Skin epidermis (tissue), 12 donors: ENCODE measurements at regions not wholly inside any gene's neighbourhood (a gene's known extent, or its start where the extent isn't known, plus 50 kb on each side); places are given as distances from the start of the nearest gene placed in this dataset.

Experiments
- H3K27ac ChIP-seq, 21 experiments: fragments of 200-600 bp; sonication (generic) in 11 of 21; one replicate each; pipeline ENCODE4 v1.5.0; 2020; ENCODE audit warnings: mild to moderate bottlenecking in 3 of 21, inconsistent platforms in 2 of 21, moderate library complexity in 2 of 21
- H3K4me3 ChIP-seq, 7 experiments: fragments of 200-600 bp; sonication (generic) in 2 of 7; one replicate each; pipeline ENCODE4 v1.5.0; 2020; ENCODE audit warnings: inconsistent platforms in 2 of 7, mild to moderate bottlenecking in 2 of 7, moderate library complexity in 1 of 7

DNA sequence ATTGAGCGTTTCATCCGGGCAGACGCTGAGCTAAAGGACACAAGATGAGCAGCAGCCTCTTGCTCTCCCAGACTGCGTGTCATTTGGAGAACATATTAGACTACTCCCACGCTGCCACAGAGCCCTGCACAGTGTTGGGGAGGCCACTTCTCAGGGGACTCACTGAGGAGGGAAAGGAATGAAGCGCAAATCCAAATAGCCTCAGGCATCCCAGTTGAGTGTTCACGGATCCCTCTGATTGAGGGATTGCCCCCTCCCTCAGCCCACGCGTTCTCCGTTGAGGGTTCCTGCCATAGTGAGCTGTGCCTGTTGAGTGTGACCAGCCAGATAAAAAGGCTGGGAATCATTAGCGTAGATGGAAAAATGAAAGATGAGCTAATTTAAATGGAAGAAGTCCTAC lies 563.4 kb downstream of the ACTR3B start:
- H3K27ac ChIP-seq: no peak overlapping the region
- H3K4me3 ChIP-seq: no peak overlapping the region

DNA sequence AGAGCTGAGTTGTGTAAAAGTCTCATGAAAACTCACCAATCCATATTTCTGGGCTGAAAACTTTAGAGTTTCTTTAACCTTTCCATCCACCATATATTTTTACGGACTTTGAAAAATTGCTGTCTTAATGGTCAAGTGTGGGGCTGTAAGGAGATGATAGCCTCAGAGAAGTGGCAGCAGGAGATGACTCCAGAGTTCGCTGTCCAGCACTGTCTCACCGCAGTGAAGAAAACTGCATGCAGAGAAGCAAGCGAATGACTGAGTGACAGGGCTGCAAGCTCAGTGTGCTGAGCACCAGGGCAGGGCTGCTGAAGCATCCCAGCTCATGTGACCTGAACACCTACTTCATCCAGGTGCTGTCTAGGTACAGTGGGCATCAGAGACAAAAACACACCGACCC lies 564.5 kb downstream of the ACTR3B start:
- Histone ChIP-seq H3K4me3 (no peak overlapping the region), H3K27ac (no peak overlapping the region)

- no peak overlapping the region for H3K4me3 ChIP-seq
- no peak overlapping the region for H3K27ac ChIP-seq
Observed at GRCh38 chr7:153327683-153328082, 568.1 kb downstream of the ACTR3B start.

DNA sequence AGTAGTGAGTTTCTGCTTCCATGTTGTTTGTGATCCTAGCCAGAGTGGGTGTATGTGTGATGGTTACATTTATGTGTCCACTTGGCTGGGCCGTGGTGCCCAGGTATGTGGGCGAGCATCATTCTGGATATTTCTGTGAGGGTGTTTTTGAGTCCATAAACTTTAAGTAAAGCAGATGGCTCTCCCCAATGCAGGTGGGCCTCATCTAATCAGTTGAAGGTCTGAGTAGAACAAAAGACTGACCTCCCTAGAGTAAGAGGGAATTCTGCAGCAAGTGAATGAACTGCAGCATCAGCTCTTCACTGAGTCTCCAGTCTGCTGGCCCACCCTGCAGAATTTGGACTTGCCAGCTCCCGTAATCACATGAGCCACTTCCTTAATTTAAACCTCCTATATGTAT lies 571.9 kb downstream of the ACTR3B start:
- Histone ChIP-seq H3K4me3 (no peak overlapping the region), H3K27ac (no peak overlapping the region)

GRCh38 chr7:153354071-153354470 lies 594.5 kb downstream of the ACTR3B start:
- H3K4me3 ChIP-seq: no peak overlapping the region
- H3K27ac ChIP-seq: no peak overlapping the region

DNA sequence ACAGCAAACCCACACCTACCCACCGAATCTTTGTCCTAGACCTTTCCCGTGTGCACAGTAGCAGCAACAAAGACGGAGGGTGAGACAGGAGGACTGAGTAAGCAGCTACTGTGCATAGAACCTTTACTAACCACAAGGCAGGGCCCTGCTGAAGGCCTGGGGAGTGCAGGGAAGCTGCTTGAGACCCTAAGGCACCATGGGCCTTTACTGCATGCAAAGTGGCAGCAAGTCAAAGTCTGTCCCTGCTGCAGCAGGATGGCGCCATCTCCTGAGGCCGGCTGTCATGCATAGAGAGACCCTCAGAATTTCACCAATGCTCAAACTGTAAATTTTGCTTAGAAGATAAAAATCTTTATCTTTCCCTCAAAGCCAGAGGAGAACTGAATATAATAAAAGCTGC lies 610.5 kb downstream of the ACTR3B start:
- Histone ChIP-seq H3K4me3 (no peak overlapping the region), H3K27ac (no peak overlapping the region)

- Histone ChIP-seq H3K4me3 (no peak overlapping the region), H3K27ac (no peak overlapping the region)
Observed at GRCh38 chr7:153380636-153381035, 621.1 kb downstream of the ACTR3B start.

DNA sequence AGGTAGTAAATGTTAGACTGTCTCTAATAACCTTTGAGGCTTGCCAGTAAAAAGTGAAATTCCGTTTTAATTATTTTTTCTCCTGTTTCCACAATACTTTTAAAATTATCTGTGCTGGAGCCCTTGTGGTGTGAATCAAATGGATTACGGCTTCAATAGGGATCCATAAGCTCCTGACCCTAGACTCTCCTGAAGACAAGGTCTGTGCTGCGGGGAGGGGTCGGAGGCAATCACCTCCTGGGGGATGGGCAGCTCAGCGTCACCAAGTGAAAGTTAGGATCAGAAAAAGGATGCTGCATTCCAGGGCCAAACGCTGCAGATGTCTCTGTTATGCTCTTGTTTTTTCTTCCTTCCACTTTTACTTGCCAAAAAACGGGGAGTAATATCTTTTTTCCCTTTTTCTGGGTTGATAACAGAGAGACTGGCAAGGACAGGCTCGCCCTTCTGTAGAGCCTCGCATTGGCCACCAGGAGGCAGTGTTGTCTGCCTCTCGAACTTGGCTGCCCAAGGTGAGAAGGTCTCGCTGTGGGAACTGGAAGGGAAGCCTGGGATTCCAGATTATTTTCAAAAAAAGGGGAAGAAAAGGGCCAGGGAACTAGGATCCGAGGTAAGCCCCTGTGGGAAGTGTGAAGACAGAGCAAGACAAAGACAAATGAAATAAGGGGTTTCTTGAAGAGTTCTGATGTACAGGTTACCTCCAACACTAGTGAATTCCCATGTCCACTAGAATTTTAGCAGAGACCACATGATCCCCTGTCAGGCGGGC lies 621.9 kb downstream of the ACTR3B start:
- Histone ChIP-seq H3K4me3 (no peak overlapping the region), H3K27ac (no peak overlapping the region)

- Histone ChIP-seq H3K4me3 (no peak overlapping the region), H3K27ac (no peak overlapping the region)
Observed at GRCh38 chr7:153382641-153383101, 623.1 kb downstream of the ACTR3B start.

DNA sequence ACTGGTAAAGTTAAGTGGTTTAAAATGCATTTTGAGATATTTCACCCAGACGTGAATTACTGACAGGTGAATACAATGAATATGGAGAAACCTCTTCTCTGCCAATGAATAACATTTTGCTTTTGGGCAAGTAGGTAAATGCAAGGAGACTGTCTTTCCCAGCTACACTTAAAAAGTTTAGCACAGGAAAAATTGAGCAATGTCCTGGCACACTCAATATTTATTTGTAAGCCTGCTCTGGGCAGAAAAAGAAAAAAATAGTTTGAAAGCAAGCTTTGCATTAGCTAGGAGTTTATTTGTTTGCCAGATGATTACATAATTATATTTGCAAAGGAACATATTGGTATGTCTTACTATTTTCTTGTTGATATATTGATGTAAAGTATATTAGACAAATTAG lies 624.2 kb downstream of the ACTR3B start:
- Histone ChIP-seq H3K27ac (no peak overlapping the region), H3K4me3 (no peak overlapping the region)

DNA sequence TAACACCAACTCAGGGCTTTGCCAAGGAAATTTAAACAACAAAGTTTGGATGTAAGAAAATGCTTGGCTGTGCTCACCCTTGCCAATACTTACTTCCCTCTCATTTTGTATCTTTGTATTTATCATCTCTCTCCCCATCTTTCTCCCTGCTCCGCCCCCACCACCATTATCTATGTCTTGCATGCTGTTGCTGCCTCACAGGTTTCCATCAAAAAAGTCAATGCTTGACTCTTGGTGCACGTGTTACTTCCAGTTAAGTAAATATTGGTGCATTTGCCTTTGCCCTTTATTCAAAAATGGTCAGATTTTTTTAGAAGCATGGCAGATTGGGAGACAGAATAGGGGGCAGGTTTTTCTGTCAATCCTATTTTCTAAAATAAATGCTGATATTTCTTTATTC lies 626.0 kb downstream of the ACTR3B start:
- Histone ChIP-seq H3K27ac (no peak overlapping the region), H3K4me3 (no peak overlapping the region)

DNA sequence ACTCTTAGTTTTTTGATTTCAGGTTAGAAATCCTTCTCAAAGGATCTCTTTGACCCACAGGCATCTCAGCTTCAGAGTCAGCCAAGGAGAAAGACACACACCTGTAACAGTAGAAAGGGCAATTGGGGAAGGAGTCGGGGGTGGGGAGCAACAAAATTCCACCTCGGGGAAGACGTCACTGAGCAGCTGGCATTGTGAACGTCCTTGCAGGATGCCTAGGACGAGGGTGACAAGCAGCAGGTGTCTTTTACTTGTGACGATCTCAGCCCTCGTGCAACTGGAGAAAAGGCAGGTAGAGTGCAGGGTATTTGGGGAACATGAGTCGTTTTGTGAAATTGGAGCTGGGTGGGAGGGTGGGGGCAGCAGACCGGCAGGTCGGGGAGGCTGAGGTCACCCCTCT lies 627.0 kb downstream of the ACTR3B start:
- H3K27ac ChIP-seq: no peak overlapping the region

DNA sequence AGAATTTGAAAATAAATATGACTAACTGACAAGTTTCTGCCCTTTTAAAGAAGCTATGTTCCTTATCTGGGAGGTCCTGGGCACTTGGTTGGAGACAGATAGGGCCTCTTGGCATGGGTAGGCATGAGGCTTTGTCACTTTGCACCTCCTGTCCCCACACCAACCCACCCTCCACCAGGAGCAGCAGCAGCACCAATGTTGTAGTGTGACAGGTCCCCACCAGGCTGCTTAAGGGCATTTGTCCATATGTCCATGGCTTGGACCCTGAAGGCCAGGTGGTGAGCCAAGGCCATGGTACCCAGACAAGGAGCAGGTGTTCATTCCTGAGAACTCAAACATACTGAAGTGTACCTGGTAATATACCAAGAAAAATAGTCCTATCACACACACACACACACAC lies 629.1 kb downstream of the ACTR3B start:
- H3K27ac ChIP-seq: no peak overlapping the region
- no peak overlapping the region for H3K4me3 ChIP-seq

More for the DNA sequence above, 627.0 kb downstream of the ACTR3B start:
- no peak overlapping the region for H3K4me3 ChIP-seq

GRCh38 chr7:153389261-153389660 lies 629.7 kb downstream of the ACTR3B start:
- H3K27ac ChIP-seq: no peak overlapping the region
- H3K4me3 ChIP-seq: no peak overlapping the region

- Histone ChIP-seq H3K27ac (no peak overlapping the region), H3K4me3 (no peak overlapping the region)
Observed at GRCh38 chr7:153390955-153391354, 631.4 kb downstream of the ACTR3B start.

- H3K4me3 ChIP-seq: no peak overlapping the region
- no peak overlapping the region for H3K27ac ChIP-seq
Observed at GRCh38 chr7:153392726-153393125, 633.2 kb downstream of the ACTR3B start.

DNA sequence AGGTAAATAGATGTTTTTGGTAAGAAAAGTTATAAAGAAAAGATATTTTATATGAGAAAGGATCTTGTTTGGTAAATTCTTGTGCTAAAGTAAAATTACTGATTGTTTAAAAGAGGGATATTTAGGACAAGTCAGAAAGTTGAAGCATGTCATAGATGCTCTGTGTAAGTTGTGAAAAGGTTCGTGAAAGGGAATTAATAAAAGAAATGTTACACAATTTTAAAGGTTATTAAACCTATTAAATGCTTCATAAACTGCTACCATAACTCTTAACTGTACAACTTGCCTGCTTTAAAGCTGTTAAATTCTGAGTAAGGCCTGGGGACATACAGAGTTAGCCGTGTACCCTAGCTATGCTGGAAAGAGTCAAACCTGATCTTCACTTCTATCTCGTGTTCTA lies 634.1 kb downstream of the ACTR3B start:
- no peak overlapping the region for H3K27ac ChIP-seq

DNA sequence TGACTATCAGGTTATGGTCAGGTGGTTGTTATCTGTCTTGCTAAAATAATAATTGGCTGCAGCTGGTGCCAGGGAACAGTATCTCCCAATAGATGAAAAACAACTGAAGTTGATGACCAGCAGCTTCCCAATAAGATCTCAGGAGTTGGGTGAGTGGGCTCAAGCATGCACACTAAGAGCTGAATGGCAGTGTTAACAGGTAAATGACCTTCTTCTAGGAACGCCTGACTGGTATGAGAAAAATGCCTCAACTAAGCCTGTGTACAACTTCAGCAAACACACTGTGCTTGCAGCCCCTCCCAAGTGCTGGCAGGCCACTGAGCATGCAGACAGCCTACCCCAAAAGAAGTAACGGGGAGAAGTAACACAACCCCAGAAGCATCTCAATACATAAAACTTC lies 636.9 kb downstream of the ACTR3B start:
- Histone ChIP-seq H3K27ac (no peak overlapping the region), H3K4me3 (no peak overlapping the region)

More for the DNA sequence above, 634.1 kb downstream of the ACTR3B start:
- no peak overlapping the region for H3K4me3 ChIP-seq

DNA sequence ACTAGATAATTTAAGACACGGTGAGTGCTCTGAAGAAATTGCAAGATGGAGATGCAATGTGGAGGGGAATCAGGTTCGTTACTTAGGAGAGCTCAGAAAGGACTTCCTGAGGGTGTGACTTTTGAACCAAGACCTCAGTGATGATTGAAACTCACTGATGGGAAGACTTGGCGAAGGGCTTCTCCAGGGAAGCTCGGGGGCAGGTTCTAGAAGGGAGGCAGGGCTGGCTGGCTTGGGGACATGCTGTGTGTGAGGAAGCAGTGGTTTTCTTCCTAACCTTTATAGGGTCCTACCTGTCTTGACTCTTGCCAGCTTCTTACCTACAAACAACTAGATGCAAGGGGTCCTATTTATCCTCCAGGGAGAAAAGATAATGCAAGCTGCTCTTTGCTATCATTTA lies 637.9 kb downstream of the ACTR3B start:
- no peak overlapping the region for H3K4me3 ChIP-seq

DNA sequence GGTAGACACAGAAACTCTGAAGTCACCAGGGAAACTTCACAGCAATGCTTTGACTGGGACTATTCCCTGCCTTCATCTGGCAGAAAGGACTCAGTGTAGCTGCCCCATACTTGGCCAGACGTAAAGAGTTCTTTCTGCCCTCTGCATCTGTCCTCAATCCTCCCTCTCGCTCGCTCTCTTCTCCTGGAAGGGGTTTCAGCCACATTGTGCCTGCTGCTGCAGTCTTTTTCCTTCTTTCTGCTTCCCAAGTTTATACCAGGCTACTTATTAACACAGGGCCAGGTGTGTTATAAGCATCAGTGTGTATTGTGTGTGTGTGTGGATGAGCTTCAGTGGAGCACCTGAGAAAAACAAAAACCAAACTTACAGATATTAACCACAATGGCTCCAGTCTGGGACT lies 638.4 kb downstream of the ACTR3B start:
- Histone ChIP-seq H3K4me3 (no peak overlapping the region), H3K27ac (no peak overlapping the region)

More for the DNA sequence above, 637.9 kb downstream of the ACTR3B start:
- H3K27ac ChIP-seq: no peak overlapping the region

GRCh38 chr7:153398370-153398769 lies 638.8 kb downstream of the ACTR3B start:
- Histone ChIP-seq H3K4me3 (no peak overlapping the region), H3K27ac (no peak overlapping the region)
